GM12872 (cell line): ENCODE measurements at regions not wholly inside any gene's neighbourhood (a gene's known extent, or its start where the extent isn't known, plus 50 kb on each side); places are given as distances from the start of the nearest gene placed in this dataset.

Experiments
- CTCF ChIP-seq: IDR thresholded peaks from 3 replicates; pipeline ENCODE4 v1.5.1; 2011; ENCODE audit warnings: low read depth, mild to moderate bottlenecking, low read length, moderate library complexity; ENCODE audit not compliant: insufficient read depth

GRCh38 chr4:41852229-41852628 is 83.0 kb upstream of the TMEM33 start:
- no peak for TF ChIP-seq CTCF

DNA sequence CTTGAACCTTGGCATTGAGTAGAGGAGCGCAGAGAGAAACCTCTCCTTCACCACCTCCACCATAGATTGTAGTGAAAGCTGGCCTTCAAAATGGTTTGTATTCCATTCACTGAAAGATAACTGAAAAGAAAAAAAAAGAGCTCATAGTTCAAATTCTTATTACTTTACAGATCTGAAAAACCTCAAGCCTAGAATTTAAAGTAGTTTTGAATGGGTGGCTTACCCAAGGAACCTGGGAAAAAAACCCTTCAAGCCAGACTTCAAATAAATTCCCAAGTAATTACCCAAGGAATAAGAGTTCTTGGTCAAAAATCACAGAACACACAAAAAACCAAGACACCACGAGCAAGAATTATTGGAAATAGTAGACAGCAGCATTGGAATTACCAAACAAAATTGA is 83.6 kb upstream of the TMEM33 start:
- no peak for TF ChIP-seq CTCF

DNA sequence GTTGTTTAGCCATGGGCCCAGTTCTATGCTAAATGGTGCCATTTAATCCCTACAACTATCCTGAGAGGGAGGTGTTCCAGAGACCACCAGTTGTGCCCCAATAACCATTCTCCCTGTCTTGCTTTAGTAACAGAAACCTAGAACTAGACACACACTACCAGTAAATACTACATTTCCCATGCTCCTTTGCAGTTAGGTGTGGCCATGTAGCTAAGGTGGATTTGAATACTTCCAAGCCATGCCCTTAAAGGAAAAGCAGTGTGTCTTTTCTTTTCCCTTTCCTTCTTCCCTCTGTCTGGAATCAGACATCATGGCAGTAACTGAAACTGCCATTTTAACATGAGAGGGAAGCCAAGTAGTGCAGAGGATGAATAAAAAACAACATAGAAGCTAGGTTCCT is 90.9 kb upstream of the TMEM33 start:
- TF ChIP-seq CTCF, result no peak

DNA sequence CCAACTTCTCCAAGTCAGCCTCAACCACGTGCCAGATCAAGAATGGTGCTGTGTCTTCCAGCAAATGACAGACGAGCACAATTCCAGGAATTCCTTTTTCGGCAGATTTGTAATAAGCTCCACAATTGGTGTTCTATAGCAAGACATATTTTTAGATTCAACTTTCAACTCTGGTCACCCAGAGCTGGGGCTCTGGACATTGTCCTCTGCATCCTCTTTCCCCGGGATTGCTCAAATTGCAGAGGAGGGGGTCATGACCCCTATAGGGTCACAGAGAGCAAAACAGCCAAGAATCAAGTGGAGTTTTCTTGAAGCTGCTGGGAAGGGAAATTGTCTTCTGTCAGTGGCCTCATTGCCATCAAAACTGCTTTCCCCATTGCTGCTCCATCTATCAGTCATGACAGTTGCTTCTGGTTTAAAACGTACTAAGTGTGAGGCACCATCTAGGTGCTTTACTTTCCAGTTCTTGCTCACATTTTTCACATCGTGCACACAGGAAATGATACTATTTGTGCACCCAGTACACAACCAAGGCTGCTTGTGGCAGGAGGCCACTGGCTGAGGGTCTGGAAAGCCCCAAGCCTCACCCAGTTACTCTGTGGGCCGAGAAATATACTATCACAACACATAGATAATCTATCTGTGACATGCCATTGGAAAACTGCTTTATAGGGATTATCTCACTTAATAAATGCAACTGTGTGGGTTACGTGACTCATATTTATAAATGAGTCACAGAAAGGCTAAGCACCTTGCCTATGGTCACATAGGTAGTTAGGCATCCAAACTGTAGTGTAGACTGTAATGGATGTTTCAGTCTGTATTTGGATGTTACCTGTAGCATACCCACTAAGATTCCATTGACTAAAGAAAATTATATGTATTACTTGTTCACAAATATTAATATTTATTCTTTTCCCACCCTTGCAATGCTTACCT is 91.7 kb upstream of the PHOX2B start:
- no peak for TF ChIP-seq CTCF

DNA sequence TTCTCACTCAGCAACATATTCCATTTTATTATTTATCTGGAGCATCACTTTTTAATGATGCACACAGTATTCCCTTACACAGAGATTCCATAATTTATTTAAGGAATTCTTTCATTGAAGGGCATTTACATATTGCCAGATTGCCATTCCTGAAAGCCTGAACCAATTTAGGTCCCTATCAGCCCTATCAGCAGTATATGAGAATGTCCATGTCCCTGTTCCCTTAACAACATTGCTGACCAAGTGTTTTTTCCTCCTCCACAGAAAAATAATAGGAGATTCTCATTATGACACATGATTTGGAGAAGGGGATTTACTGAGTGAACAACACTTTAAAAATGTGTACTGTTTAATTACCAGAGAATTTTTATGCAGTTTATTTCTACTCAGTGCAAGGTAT is 90.1 kb upstream of the PHOX2B start:
- no peak for TF ChIP-seq CTCF

- no peak for TF ChIP-seq CTCF
Observed at GRCh38 chr4:41835321-41835995, 86.9 kb upstream of the PHOX2B start.

GRCh38 chr4:41832961-41833360 is 84.4 kb upstream of the PHOX2B start:
- TF ChIP-seq CTCF, result no peak
